ENCODE measurements at regions not wholly inside any gene's neighbourhood (a gene's known extent, or its start where the extent isn't known, plus 50 kb on each side); places are given as distances from the start of the nearest gene placed in this dataset.
"Not testable (repeated sequence)": the region's sequence is repeated elsewhere in the genome, so short reads cannot be mapped to it uniquely, and the experiment has no call there.

GRCh38 chr1:157409927-157410326 lies 142.4 kb downstream of the FCRL5 start:
- no peak for DNase-seq (ENCODE audit: low read depth, low spot score)

- DNase-seq (ENCODE audit: low read depth, low spot score), result no peak
Observed at GRCh38 chr1:157407917-157408525, 144.3 kb downstream of the FCRL5 start.

- DNase-seq (ENCODE audit: low read depth, low spot score), result no peak
Observed at GRCh38 chr1:157407367-157407766, 144.9 kb downstream of the FCRL5 start.

- no peak for DNase-seq (ENCODE audit: low read depth, low spot score)
Observed at GRCh38 chr1:157405662-157406061, 146.7 kb downstream of the FCRL5 start.

- no peak for DNase-seq (ENCODE audit: low read depth, low spot score)
Observed at GRCh38 chr1:157404614-157405013, 147.7 kb downstream of the FCRL5 start.

GRCh38 chr1:157404063-157404501 lies 148.2 kb downstream of the FCRL5 start:
- DNase-seq (ENCODE audit: low read depth, low spot score), result no peak

- DNase-seq (ENCODE audit: low read depth, low spot score), result no peak
Observed at GRCh38 chr1:157403608-157404007, 148.7 kb downstream of the FCRL5 start.

GRCh38 chr1:157403203-157403602 lies 149.1 kb downstream of the FCRL5 start:
- DNase-seq (ENCODE audit: low read depth, low spot score), result no peak

- DNase-seq (ENCODE audit: low read depth, low spot score), result no peak
Observed at GRCh38 chr1:157400766-157401165, 151.5 kb downstream of the FCRL5 start.

- DNase-seq (ENCODE audit: low read depth, low spot score), result no peak
Observed at GRCh38 chr1:157399984-157400382, 152.3 kb downstream of the FCRL5 start.

GRCh38 chr1:157399343-157399983 lies 152.9 kb downstream of the FCRL5 start:
- DNase-seq (ENCODE audit: low read depth, low spot score), result no peak

GRCh38 chr1:157390651-157391050 lies 161.7 kb downstream of the FCRL5 start:
- peak; percentile 83 for DNase-seq (ENCODE audit: low read depth, low spot score)

- DNase-seq (ENCODE audit: low read depth, low spot score), result no peak
Observed at GRCh38 chr1:157388057-157388456, 164.3 kb downstream of the FCRL5 start.

GRCh38 chr1:157384258-157384657 lies 168.1 kb downstream of the FCRL5 start:
- no peak for DNase-seq (ENCODE audit: low read depth, low spot score)

GRCh38 chr1:157382351-157382750 lies 170.0 kb downstream of the FCRL5 start:
- no peak for DNase-seq (ENCODE audit: low read depth, low spot score)

GRCh38 chr1:157380523-157380922 lies 171.8 kb downstream of the FCRL5 start:
- DNase-seq (ENCODE audit: low read depth, low spot score), result no peak

- not testable (repeated sequence) for DNase-seq (ENCODE audit: low read depth, low spot score)
Observed at GRCh38 chr1:157377280-157377713, 175.0 kb downstream of the FCRL5 start.

- no peak for DNase-seq (ENCODE audit: low read depth, low spot score)
Observed at GRCh38 chr1:157376681-157377080, 175.6 kb downstream of the FCRL5 start.

GRCh38 chr1:157372311-157372710 lies 180.0 kb downstream of the FCRL5 start:
- not testable (repeated sequence) for DNase-seq (ENCODE audit: low read depth, low spot score)

- DNase-seq (ENCODE audit: low read depth, low spot score), result no peak
Observed at GRCh38 chr1:157371826-157372225, 180.5 kb downstream of the FCRL5 start.

GRCh38 chr1:157371221-157371620 lies 181.1 kb downstream of the FCRL5 start:
- DNase-seq (ENCODE audit: low read depth, low spot score), result no peak

- DNase-seq (ENCODE audit: low read depth, low spot score), result no peak
Observed at GRCh38 chr1:157370698-157371097, 181.6 kb downstream of the FCRL5 start.

- no peak for DNase-seq (ENCODE audit: low read depth, low spot score)
Observed at GRCh38 chr1:157369808-157370521, 182.3 kb downstream of the FCRL5 start.
